Neural cell (in vitro differentiated cells): ENCODE measurements at regions not wholly inside any gene's neighbourhood (a gene's known extent, or its start where the extent isn't known, plus 50 kb on each side); places are given as distances from the start of the nearest gene placed in this dataset.
A peak's percentile ranks its signal among the peaks of the same experiment; 100 is the strongest.

Experiments used
- H2AFZ ChIP-seq: fragments of 200-600, 300-800 bp; sonication (generic), shearing (Covaris generic); 2 replicates; pipeline ENCODE4 v1.6.0; 2014; ENCODE audit warnings: low read depth, mild to moderate bottlenecking, antibody characterized with exemption, low read length, moderate library complexity
- H3F3A ChIP-seq: fragments of 200-600 bp; shearing (Covaris generic); 2 replicates; pipeline ENCODE4 v1.6.1; 2016; ENCODE audit warnings: mild to moderate bottlenecking, moderate library complexity, mixed read lengths, antibody characterized with exemption, low read length; ENCODE audit not compliant: insufficient read depth, poor library complexity, severe bottlenecking
- H3K27ac ChIP-seq: fragments of 200-600, 300-800 bp; sonication (generic), shearing (Covaris generic); 2 replicates; pipeline ENCODE4 v1.5.1; 2014; ENCODE audit warnings: mild to moderate bottlenecking, low read length, moderate library complexity
- H3K27me3 ChIP-seq: fragments of 300-800, 200-600 bp; sonication (generic), shearing (Covaris generic); 2 replicates; pipeline ENCODE4 v1.6.0; 2014; ENCODE audit warnings: mild to moderate bottlenecking, low read depth, low read length, moderate library complexity; ENCODE audit not compliant: insufficient read depth
- H3K36me3 ChIP-seq: fragments of 300-800, 200-600 bp; sonication (generic), shearing (Covaris generic); 2 replicates; pipeline ENCODE4 v1.5.1; 2014; ENCODE audit warnings: mild to moderate bottlenecking, antibody characterized with exemption, low read length, moderate library complexity; ENCODE audit not compliant: insufficient read depth
- H3K4me2 ChIP-seq: fragments of 300-800, 200-600 bp; sonication (generic), shearing (Covaris generic); 2 replicates; pipeline ENCODE4 v1.6.0; 2014; ENCODE audit warnings: mild to moderate bottlenecking, low read length
- H3K4me3 ChIP-seq: fragments of 300-800, 200-600 bp; sonication (generic), shearing (Covaris generic); 2 replicates; pipeline ENCODE4 v1.5.1; 2014; ENCODE audit warnings: mild to moderate bottlenecking, low read length, moderate library complexity
- H3K79me2 ChIP-seq: fragments of 200-600 bp; shearing (Covaris generic); replicated peaks from 2 replicates; pipeline ENCODE4 v1.6.0; 2014; ENCODE audit warnings: mild to moderate bottlenecking, low read length, moderate library complexity; ENCODE audit not compliant: insufficient read depth
- H3K9ac ChIP-seq: fragments of 300-800, 200-600 bp; sonication (generic), shearing (Covaris generic); 2 replicates; pipeline ENCODE4 v1.6.1; 2016; ENCODE audit warnings: mild to moderate bottlenecking, low read length, mixed read lengths
- H3K9me2 ChIP-seq: fragments of 200-600 bp; shearing (Covaris generic); 2 replicates; pipeline ENCODE4 v1.6.1; 2016; ENCODE audit warnings: mild to moderate bottlenecking, low read length, mixed read lengths; ENCODE audit not compliant: insufficient read depth
- H3K9me3 ChIP-seq: fragments of 200-600, 300-800 bp; sonication (generic), shearing (Covaris generic); 2 replicates; pipeline ENCODE4 v1.6.1; 2016; ENCODE audit warnings: mild to moderate bottlenecking, mixed run types, low read length, moderate library complexity, mixed read lengths
- H4K20me1 ChIP-seq: fragments of 200-600 bp; shearing (Covaris generic); 2 replicates; pipeline ENCODE4 v1.6.1; 2016; ENCODE audit warnings: mild to moderate bottlenecking, mixed run types; ENCODE audit not compliant: insufficient read depth
- CTCF ChIP-seq: fragments of 450-650 bp; IDR thresholded peaks from 2 replicates; pipeline ENCODE4 v1.5.1; 2014; ENCODE audit warnings: antibody characterized with exemption, mild to moderate bottlenecking, moderate library complexity; ENCODE audit not compliant: poor library complexity, severe bottlenecking
- EP300 ChIP-seq: fragments of 450-650 bp; conservative IDR thresholded peaks from 2 replicates; pipeline ENCODE4 v1.6.1; 2014; ENCODE audit warnings: antibody characterized with exemption, mild to moderate bottlenecking, moderate library complexity; ENCODE audit not compliant: poor library complexity, severe bottlenecking
- EZH2 ChIP-seq: fragments of 200-600, 300-800 bp; shearing (Covaris generic), sonication (generic); IDR thresholded peaks from 2 replicates; pipeline ENCODE4 v1.6.1; 2014; ENCODE audit warnings: antibody characterized with exemption, low read length, borderline replicate concordance, mild to moderate bottlenecking; ENCODE audit not compliant: insufficient read depth, poor library complexity, severe bottlenecking
- MXI1 ChIP-seq: fragments of 450-650 bp; conservative IDR thresholded peaks from 2 replicates; pipeline ENCODE4 v1.6.1; 2014; ENCODE audit warnings: antibody characterized with exemption, mild to moderate bottlenecking; ENCODE audit not compliant: poor library complexity, severe bottlenecking
- POLR2AphosphoS5 ChIP-seq: IDR thresholded peaks from 2 replicates; pipeline ENCODE4 v1.6.1; 2012
- RAD21 ChIP-seq: fragments of 450-650 bp; conservative IDR thresholded peaks from 2 replicates; pipeline ENCODE4 v1.6.1; 2014; ENCODE audit warnings: antibody characterized with exemption, mild to moderate bottlenecking, moderate library complexity
- REST ChIP-seq: IDR thresholded peaks from 2 replicates; pipeline ENCODE4 v1.6.1; 2012; ENCODE audit warnings: borderline replicate concordance
- SMC3 ChIP-seq: fragments of 450-650 bp; conservative IDR thresholded peaks from 2 replicates; pipeline ENCODE4 v1.6.1; 2014; ENCODE audit warnings: antibody characterized with exemption, mild to moderate bottlenecking, moderate library complexity; ENCODE audit not compliant: poor library complexity
- TAF1 ChIP-seq: IDR thresholded peaks from 2 replicates; pipeline ENCODE4 v1.6.1; 2012; ENCODE audit warnings: low read depth

- H3F3A ChIP-seq, result no peaks in the 10 kb centered on the region
- H3K9me2 ChIP-seq, result no peaks in the 10 kb centered on the region
- H3K79me2 ChIP-seq, result no peaks in the 10 kb centered on the region
- no peaks in the 10 kb centered on the region for H3K9me3 ChIP-seq
- H3K4me3 ChIP-seq, result no peak overlapping the region
- H3K4me2 ChIP-seq, result no peak overlapping the region
- no peak overlapping the region for H3K27ac ChIP-seq
- no peak overlapping the region for H3K9ac ChIP-seq
- H3K36me3 ChIP-seq, result no peaks in the 10 kb centered on the region
- H3K27me3 ChIP-seq, result no peaks in the 10 kb centered on the region
- no peaks in the 10 kb centered on the region for H4K20me1 ChIP-seq
- TF ChIP-seq SMC3 (no peak), MXI1 (no peak), RAD21 (no peak), TAF1 (no peak), EZH2 (no peak), CTCF (no peak), REST (no peak), EP300 (no peak), POLR2AphosphoS5 (no peak)
- H2AFZ ChIP-seq, result no peak overlapping the region
These were observed 102.1 kb downstream of the XCL2 start for GRCh38 chr1:168441745-168442144.

- Histone ChIP-seq H3K9me2 (no peaks in the 10 kb centered on the region), H3K27ac (no peak overlapping the region), H3F3A (no peaks in the 10 kb centered on the region), H4K20me1 (no peaks in the 10 kb centered on the region), H3K4me2 (no peak overlapping the region), H3K4me3 (no peak overlapping the region), H3K79me2 (no peaks in the 10 kb centered on the region), H3K27me3 (no peaks in the 10 kb centered on the region), H3K36me3 (no peaks in the 10 kb centered on the region), H3K9ac (no peak overlapping the region), H2AFZ (peak overlapping the region; percentile 10), H3K9me3 (no peaks in the 10 kb centered on the region)
- TF ChIP-seq TAF1, result no peak
- peak; percentile 81 for TF ChIP-seq SMC3
- TF ChIP-seq RAD21, result peak; percentile 81
- TF ChIP-seq CTCF, result peak; percentile 78
These were observed 104.1 kb downstream of the XCL2 start for GRCh38 chr1:168439456-168440375.
